Neural progenitor cell (in vitro differentiated cells): ENCODE measurements at regions not wholly inside any gene's neighbourhood (a gene's known extent, or its start where the extent isn't known, plus 50 kb on each side); places are given as distances from the start of the nearest gene placed in this dataset.

Source experiments
- DNase-seq: peaks from one replicate; pipeline ENCODE4 v3.0.0-alpha.2; 2016; ENCODE audit warnings: low spot score
- H2AFZ ChIP-seq: fragments of 200-600 bp; sonication (generic); replicated peaks from 2 replicates; pipeline ENCODE4 v1.6.1; 2016; ENCODE audit warnings: antibody characterized with exemption
- H3F3A ChIP-seq: fragments of 200-600 bp; sonication (generic); 2 replicates; pipeline ENCODE4 v1.6.1; 2016; ENCODE audit warnings: antibody characterized with exemption, low read depth
- H3K27ac ChIP-seq: fragments of 200-600 bp; sonication (generic); 2 replicates; pipeline ENCODE4 v1.5.1; 2016; ENCODE audit warnings: mild to moderate bottlenecking
- H3K27me3 ChIP-seq: fragments of 200-600 bp; sonication (generic); 2 replicates; pipeline ENCODE4 v1.6.1; 2016; ENCODE audit warnings: mild to moderate bottlenecking, moderate library complexity
- H3K36me3 ChIP-seq: fragments of 200-600 bp; sonication (generic); 2 replicates; pipeline ENCODE4 v1.5.1; 2016
- H3K4me1 ChIP-seq: fragments of 200-600 bp; sonication (generic); 2 replicates; pipeline ENCODE4 v1.6.1; 2016; ENCODE audit warnings: mixed run types
- H3K4me2 ChIP-seq: fragments of 200-600 bp; sonication (generic); 2 replicates; pipeline ENCODE4 v1.6.1; 2016
- H3K4me3 ChIP-seq: fragments of 200-600 bp; sonication (generic); 2 replicates; pipeline ENCODE4 v1.5.1; 2016
- H3K79me2 ChIP-seq: fragments of 200-600 bp; sonication (generic); 2 replicates; pipeline ENCODE4 v1.6.1; 2016; ENCODE audit warnings: low read depth
- H3K9ac ChIP-seq: fragments of 200-600 bp; sonication (generic); 2 replicates; pipeline ENCODE4 v1.6.1; 2016
- H3K9me3 ChIP-seq: fragments of 200-600 bp; sonication (generic); 2 replicates; pipeline ENCODE4 v1.5.1; 2016; ENCODE audit warnings: low read depth
- H4K20me1 ChIP-seq: fragments of 200-600 bp; sonication (generic); 2 replicates; pipeline ENCODE4 v1.6.1; 2016; ENCODE audit warnings: low read depth
- H3K27ac Mint-ChIP-seq: 3 replicates; pipeline ENCODE4 v1.8.0; 2021; ENCODE audit warnings: mixed read lengths
- H3K27me3 Mint-ChIP-seq: 2 replicates; pipeline ENCODE4 v1.8.0; 2022; ENCODE audit warnings: low read depth, mild to moderate bottlenecking, inconsistent platforms, moderate library complexity, mixed read lengths; ENCODE audit not compliant: insufficient read depth
- H3K36me3 Mint-ChIP-seq: 3 replicates; pipeline ENCODE4 v1.8.0; 2021; ENCODE audit warnings: mixed read lengths
- H3K4me1 Mint-ChIP-seq: 3 replicates; pipeline ENCODE4 v1.8.0; 2021; ENCODE audit warnings: mixed read lengths
- H3K4me3 Mint-ChIP-seq: 3 replicates; pipeline ENCODE4 v1.8.0; 2021; ENCODE audit warnings: mild to moderate bottlenecking, moderate library complexity, mixed read lengths
- H3K9me3 Mint-ChIP-seq: 3 replicates; pipeline ENCODE4 v1.8.0; 2020; ENCODE audit warnings: mixed read lengths
- EZH2 ChIP-seq: fragments of 200-600 bp; sonication (generic); IDR thresholded peaks from 2 replicates; pipeline ENCODE4 v1.6.1; 2017; ENCODE audit warnings: antibody characterized with exemption, mild to moderate bottlenecking, moderate library complexity
- EZH2phosphoT487 ChIP-seq: fragments of 200-600 bp; sonication (generic); IDR thresholded peaks from 2 replicates; pipeline ENCODE4 v1.6.1; 2017; ENCODE audit warnings: antibody characterized with exemption
- TF ChIP-seq, protein P1 (sequence below): fragments of 200-600 bp; sonication (generic); IDR thresholded peaks from 2 replicates; pipeline ENCODE4 v1.5.1; 2017; ENCODE audit warnings: antibody characterized with exemption, mild to moderate bottlenecking

DNA sequence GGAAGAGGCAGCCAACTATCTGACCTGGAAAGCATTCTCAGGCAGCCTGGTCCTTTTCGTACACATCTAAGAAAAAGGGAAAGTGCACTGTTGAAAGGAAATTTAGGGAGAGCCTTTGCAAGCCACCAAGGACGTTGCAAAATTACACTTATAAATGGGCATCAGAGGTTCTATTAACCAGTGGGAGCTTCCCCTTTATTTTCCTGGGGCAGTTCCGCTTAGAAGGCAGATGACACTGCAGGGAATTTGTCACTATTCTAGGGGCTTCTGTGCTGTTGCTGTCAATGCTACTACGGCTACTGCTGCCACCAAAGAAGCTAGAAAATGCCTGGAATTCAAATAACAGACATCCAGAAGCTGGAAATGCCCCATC is 79.6 kb upstream of the AUTS2 start:
- Mint-ChIP-seq H3K9me3 (no peaks in the 10 kb centered on the region), H3K27me3 (peaks cover 10% of the 10 kb centered on the region), H3K4me1 (peaks cover 19% of the 10 kb centered on the region), H3K36me3 (no peaks in the 10 kb centered on the region), H3K4me3 (peak overlapping the region; percentile 46), H3K27ac (no peak overlapping the region)
- Histone ChIP-seq H3K36me3 (no peaks in the 10 kb centered on the region), H2AFZ (no peak overlapping the region), H3F3A (peaks cover 8% of the 10 kb centered on the region), H4K20me1 (peaks cover 48% of the 10 kb centered on the region), H3K27ac (no peak overlapping the region), H3K79me2 (no peaks in the 10 kb centered on the region), H3K9me3 (no peaks in the 10 kb centered on the region), H3K4me1 (peaks cover 9% of the 10 kb centered on the region), H3K4me3 (no peak overlapping the region), H3K9ac (no peak overlapping the region), H3K27me3 (peaks cover 89% of the 10 kb centered on the region), H3K4me2 (peak overlapping the region; percentile 45)
- TF ChIP-seq EZH2 (no peak), EZH2phosphoT487 (no peak)
- TF ChIP-seq, protein P1, sequence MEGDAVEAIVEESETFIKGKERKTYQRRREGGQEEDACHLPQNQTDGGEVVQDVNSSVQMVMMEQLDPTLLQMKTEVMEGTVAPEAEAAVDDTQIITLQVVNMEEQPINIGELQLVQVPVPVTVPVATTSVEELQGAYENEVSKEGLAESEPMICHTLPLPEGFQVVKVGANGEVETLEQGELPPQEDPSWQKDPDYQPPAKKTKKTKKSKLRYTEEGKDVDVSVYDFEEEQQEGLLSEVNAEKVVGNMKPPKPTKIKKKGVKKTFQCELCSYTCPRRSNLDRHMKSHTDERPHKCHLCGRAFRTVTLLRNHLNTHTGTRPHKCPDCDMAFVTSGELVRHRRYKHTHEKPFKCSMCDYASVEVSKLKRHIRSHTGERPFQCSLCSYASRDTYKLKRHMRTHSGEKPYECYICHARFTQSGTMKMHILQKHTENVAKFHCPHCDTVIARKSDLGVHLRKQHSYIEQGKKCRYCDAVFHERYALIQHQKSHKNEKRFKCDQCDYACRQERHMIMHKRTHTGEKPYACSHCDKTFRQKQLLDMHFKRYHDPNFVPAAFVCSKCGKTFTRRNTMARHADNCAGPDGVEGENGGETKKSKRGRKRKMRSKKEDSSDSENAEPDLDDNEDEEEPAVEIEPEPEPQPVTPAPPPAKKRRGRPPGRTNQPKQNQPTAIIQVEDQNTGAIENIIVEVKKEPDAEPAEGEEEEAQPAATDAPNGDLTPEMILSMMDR: no peak
- peak; percentile 24 for DNase-seq

DNA sequence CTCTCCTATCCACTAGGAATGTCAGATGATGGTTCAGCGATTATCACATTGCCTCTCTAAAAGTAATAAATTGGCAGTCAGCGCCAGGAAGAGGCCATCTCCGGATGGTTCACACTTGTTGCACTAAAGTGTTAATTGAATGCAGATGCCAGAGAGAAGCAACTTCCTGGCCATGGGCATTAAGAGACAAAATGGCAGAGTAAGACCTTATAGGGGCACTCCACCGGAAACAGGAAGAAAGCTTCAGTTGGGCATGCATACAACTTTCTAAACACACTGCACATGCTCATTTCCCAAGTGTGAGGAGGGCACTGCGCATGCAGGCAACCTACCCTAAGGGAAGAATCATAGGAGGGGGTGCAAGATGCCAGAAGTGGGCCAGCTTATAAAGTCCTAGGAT is 71.7 kb upstream of the AUTS2 start:
- Histone ChIP-seq H3K27me3 (peaks cover 24% of the 10 kb centered on the region), H3F3A (no peaks in the 10 kb centered on the region), H3K9ac (no peak overlapping the region), H3K9me3 (no peaks in the 10 kb centered on the region), H4K20me1 (no peaks in the 10 kb centered on the region), H3K79me2 (no peaks in the 10 kb centered on the region), H3K4me2 (no peak overlapping the region), H3K36me3 (no peaks in the 10 kb centered on the region), H3K4me3 (no peak overlapping the region), H3K4me1 (peaks cover 10% of the 10 kb centered on the region), H2AFZ (no peak overlapping the region), H3K27ac (no peak overlapping the region)
- no peak overlapping the region for H3K27ac Mint-ChIP-seq
- peaks cover 5% of the 10 kb centered on the region for H3K9me3 Mint-ChIP-seq
- no peaks in the 10 kb centered on the region for H3K4me1 Mint-ChIP-seq
- H3K4me3 Mint-ChIP-seq: no peak overlapping the region
- TF ChIP-seq EZH2: no peak
- TF ChIP-seq, protein P1: no peak
- TF ChIP-seq EZH2phosphoT487: no peak
- DNase-seq: no peak
- peaks cover 7% of the 10 kb centered on the region for H3K27me3 Mint-ChIP-seq
- H3K36me3 Mint-ChIP-seq: no peaks in the 10 kb centered on the region

DNA sequence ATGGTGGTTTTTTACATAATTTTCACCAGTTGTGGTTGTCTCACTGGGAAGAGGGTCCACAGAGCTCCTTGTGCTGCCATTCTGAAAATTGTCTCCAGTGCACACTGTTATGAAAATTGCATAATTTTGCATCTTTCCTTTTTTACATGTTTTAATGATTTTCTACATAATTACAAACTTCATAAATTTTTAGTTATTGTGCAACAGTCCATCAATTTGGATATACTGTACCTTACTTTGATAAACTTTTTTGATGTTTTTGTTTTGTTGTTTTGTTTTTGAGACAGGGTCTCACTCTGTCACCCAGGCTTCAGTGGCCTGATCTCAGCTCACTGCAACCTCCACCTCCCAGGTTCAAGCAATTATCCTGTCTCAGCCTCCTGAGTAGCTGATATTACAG is 70.6 kb upstream of the AUTS2 start:
- peaks cover 6% of the 10 kb centered on the region for H3K27me3 Mint-ChIP-seq
- no peak overlapping the region for H3K4me2 ChIP-seq
- DNase-seq: no peak
- H3K27me3 ChIP-seq: peaks cover 14% of the 10 kb centered on the region
- H3K9me3 ChIP-seq: no peaks in the 10 kb centered on the region
- TF ChIP-seq EZH2: no peak
- TF ChIP-seq, protein P1: no peak
- TF ChIP-seq EZH2phosphoT487: no peak
- H3K27ac ChIP-seq: no peak overlapping the region
- no peaks in the 10 kb centered on the region for H3K79me2 ChIP-seq
- H3K4me3 Mint-ChIP-seq: no peak overlapping the region
- H3K36me3 ChIP-seq: no peaks in the 10 kb centered on the region
- H3K9ac ChIP-seq: no peak overlapping the region
- H4K20me1 ChIP-seq: no peaks in the 10 kb centered on the region
- peaks cover 10% of the 10 kb centered on the region for H3K4me1 ChIP-seq
- peaks cover 5% of the 10 kb centered on the region for H3K9me3 Mint-ChIP-seq
- no peak overlapping the region for H3K4me3 ChIP-seq
- no peaks in the 10 kb centered on the region for H3F3A ChIP-seq
- H3K27ac Mint-ChIP-seq: no peak overlapping the region
- H3K36me3 Mint-ChIP-seq: no peaks in the 10 kb centered on the region
- no peaks in the 10 kb centered on the region for H3K4me1 Mint-ChIP-seq
- no peak overlapping the region for H2AFZ ChIP-seq
